ENCODE measurements at regions not wholly inside any gene's neighbourhood (a gene's known extent, or its start where the extent isn't known, plus 50 kb on each side); places are given as distances from the start of the nearest gene placed in this dataset.

DNA sequence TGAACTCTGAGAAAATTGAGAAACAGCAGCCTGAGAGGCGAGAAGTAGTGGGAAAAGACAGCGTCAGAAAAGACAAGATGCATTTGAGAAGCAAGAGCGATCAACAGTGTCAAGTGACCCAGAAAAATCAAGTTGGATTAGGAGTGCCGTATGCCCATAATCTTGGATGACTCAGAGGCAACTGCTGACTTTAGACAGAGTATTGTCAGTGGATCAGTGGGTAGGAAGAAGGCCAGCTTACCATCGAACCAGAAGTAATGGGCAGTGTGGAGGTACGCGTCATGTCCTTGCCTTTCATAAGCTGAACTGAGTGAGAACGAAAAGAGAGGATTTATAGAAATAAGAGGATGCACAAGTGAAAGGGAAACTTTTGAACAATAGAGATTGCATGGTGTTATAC, 151.0 kb upstream of the NAV3 start:
- TF ChIP-seq, protein P1, sequence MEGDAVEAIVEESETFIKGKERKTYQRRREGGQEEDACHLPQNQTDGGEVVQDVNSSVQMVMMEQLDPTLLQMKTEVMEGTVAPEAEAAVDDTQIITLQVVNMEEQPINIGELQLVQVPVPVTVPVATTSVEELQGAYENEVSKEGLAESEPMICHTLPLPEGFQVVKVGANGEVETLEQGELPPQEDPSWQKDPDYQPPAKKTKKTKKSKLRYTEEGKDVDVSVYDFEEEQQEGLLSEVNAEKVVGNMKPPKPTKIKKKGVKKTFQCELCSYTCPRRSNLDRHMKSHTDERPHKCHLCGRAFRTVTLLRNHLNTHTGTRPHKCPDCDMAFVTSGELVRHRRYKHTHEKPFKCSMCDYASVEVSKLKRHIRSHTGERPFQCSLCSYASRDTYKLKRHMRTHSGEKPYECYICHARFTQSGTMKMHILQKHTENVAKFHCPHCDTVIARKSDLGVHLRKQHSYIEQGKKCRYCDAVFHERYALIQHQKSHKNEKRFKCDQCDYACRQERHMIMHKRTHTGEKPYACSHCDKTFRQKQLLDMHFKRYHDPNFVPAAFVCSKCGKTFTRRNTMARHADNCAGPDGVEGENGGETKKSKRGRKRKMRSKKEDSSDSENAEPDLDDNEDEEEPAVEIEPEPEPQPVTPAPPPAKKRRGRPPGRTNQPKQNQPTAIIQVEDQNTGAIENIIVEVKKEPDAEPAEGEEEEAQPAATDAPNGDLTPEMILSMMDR (IDR thresholded peaks at IDR 0.05; ENCODE audit: control insufficient read depth, extremely low read depth, insufficient read depth), result no peak
- H3K4me3 ChIP-seq (ENCODE audit: low read depth, low read length), result no peak overlapping the region
- DNase-seq (ENCODE audit: low read depth), result no peak

DNA sequence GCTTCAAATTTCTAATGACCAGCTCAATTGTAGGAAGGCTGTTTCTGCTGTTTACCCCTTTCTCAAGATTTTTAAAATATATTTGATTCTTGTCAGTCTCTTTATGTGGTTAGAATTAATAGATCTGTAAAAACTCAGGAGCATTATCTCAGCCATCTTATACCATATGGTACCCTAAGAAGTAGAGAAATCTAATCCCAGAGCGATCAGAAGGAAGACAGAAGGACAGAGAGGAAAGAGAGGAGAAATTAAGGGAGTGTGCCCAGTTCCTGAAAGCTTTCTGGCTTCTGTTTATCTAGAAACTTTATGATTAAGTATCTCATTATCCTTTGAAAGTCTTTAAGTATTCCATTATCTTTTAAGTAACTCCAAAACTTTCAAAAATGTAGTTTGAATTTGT, 152.1 kb upstream of the NAV3 start:
- TF ChIP-seq, protein P1 (IDR thresholded peaks at IDR 0.05; ENCODE audit: control insufficient read depth, extremely low read depth, insufficient read depth), result no peak
- no peak overlapping the region for H3K4me3 ChIP-seq (ENCODE audit: low read depth, low read length)
- no peak for DNase-seq (ENCODE audit: low read depth)

DNA sequence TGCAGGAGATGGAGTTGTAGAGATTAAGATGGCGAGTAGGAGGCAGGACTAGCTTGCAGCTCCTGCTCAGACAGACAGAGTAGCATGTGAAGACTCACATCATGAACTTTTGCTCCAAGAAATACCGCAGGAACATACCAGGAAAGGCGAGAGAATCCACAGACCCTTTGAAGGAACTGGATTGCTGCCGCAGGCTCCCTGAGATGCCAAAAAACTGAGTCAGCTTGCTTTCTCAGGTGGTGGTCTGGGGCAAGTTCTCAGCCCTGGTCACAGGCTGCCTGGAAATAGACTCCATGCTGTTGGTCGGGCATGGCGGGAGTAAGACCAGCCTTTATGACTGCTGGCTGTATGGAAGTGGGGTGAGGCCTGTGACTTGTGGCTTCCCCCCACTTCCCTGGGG, 163.6 kb upstream of the NAV3 start:
- no peak overlapping the region for H3K4me3 ChIP-seq (ENCODE audit: low read depth, low read length)
- TF ChIP-seq, protein P1 (IDR thresholded peaks at IDR 0.05; ENCODE audit: control insufficient read depth, extremely low read depth, insufficient read depth), result no peak
- no peak for DNase-seq (ENCODE audit: low read depth)

DNA sequence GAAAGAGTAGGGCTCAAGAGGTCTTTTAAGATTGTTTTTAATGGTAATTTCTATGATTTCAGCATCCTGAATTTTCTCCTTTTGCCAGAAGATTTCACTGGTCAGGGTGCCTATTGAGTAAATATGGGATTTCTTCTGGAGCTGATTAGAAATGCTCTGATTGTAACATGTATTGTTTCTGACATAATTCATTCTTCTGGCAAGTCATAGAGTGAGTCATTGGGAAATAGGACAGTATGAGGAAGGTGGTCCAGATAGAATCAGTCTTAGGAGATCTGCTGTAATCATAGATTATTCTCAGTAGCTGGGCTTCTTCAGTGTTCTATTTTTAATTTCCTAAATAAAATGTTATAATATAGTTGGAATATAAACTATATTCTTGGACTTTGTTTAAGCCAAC, 182.0 kb upstream of the NAV3 start:
- no peak overlapping the region for H3K4me3 ChIP-seq (ENCODE audit: low read depth, low read length)
- TF ChIP-seq, protein P1 (IDR thresholded peaks at IDR 0.05; ENCODE audit: control insufficient read depth, extremely low read depth, insufficient read depth), result no peak
- no peak for DNase-seq (ENCODE audit: low read depth)

DNA sequence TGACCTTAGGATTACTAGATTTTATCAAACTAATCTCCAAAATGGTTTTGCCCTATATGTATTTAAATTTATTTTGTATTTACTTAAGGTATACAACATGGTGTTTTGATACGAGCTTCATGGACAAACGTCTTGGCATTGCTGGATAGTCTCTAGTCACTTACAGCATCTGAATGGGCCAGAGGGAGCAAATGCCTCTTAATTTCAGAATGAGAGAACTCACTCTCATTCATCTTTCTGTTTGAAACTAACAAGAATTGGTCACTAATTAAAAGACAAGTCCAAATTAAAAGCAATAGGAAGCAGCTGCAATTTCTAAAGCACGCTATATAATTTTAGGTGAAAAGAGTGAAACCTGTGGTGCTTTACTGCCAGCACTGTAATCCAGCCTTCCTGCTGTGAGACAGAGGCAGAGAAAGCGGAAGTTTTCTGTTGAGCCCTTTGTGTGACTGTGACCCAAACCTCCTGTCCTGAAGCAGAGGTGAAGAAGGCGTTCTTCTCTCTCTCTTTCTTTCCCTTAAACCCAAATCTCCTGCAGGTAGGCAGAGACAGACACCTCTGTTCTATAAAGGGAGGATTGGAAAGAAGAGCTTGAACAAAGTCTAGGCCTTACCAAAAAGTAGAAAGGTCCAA, 184.6 kb upstream of the NAV3 start:
- TF ChIP-seq, protein P1 (IDR thresholded peaks at IDR 0.05; ENCODE audit: control insufficient read depth, extremely low read depth, insufficient read depth), result no peak
- no peak for DNase-seq (ENCODE audit: low read depth)
- no peak overlapping the region for H3K4me3 ChIP-seq (ENCODE audit: low read depth, low read length)

DNA sequence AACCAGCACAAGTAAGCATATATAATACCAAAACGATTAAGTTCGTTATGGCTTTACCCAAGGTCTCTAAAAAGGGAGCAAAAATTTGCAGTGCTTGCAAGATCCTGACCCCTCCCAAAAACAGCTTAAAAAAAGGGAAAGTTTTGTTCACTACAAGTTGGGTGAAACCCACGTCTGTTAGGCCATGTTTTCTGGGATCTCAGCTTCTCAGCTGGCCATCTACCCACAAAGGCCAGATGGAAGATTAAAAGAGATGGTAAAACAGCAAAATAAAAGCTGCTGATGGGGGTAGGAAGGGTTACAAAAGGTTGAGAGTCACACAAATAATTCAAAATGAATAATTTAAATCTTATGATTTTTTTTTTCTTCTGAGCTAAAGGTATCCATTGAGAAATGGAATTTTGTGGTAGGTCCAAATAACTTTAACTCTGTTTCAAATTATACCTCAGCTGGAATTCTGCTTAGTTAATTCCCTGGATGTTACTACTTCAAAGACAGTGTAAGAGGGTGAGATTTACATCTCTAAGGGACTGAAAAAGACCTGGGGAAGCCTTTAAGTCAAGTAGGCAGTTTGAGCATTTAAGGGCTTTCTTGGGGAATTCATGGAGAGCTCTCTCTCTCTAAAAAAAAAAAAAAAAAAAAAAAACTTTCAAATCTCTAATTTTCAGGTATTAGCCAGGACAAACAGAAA, 185.6 kb upstream of the NAV3 start:
- DNase-seq (ENCODE audit: low read depth), result no peak
- no peak overlapping the region for H3K4me3 ChIP-seq (ENCODE audit: low read depth, low read length)

More for the DNA sequence above, 185.6 kb upstream of the NAV3 start:
- TF ChIP-seq, protein P1 (IDR thresholded peaks at IDR 0.05; ENCODE audit: control insufficient read depth, extremely low read depth, insufficient read depth), result no peak

All from LNCaP clone FGC (cell line).